ENCODE measurements at regions not wholly inside any gene's neighbourhood (a gene's known extent, or its start where the extent isn't known, plus 50 kb on each side); places are given as distances from the start of the nearest gene placed in this dataset.
"Not testable (repeated sequence)": the region's sequence is repeated elsewhere in the genome, so short reads cannot be mapped to it uniquely, and the experiment has no call there.

GRCh38 chr14:65981192-65981843 lies 504.9 kb upstream of the CCDC196 start:
- ATAC-seq = no peak
- no peaks in the 10 kb centered on the region for H3K4me1 ChIP-seq
- H3K4me3 ChIP-seq = no peak overlapping the region
- no peak overlapping the region for H3K27ac ChIP-seq
- no peak for TF ChIP-seq EP300 (IDR thresholded peaks at IDR 0.05)
- no peak for TF ChIP-seq CTCF (IDR thresholded peaks at IDR 0.05)
- no peak for TF ChIP-seq POLR2AphosphoS5 (IDR thresholded peaks at IDR 0.05)
- no peak for TF ChIP-seq POLR2A (IDR thresholded peaks at IDR 0.05)
- 80 to 84% methylated on average over 2 to 3 of the region's 6 CpGs for WGBS, 2 donors (ENCODE audit: low coverage in 1 of 2)
- H3K27me3 ChIP-seq = no peaks in the 10 kb centered on the region
- H3K9me3 ChIP-seq = peaks cover 0 to 18% (median 0%) of the 10 kb centered on the region in 3 donors
- no peaks in the 10 kb centered on the region for H3K36me3 ChIP-seq

GRCh38 chr14:65986041-65986440 lies 500.1 kb upstream of the CCDC196 start:
- WGBS, 2 donors (ENCODE audit: low coverage in 1 of 2) = 8% methylated on average over 1 of the region's 1 CpG; no CpG with 5 or more reads in 1 of the 2 donors
- Histone ChIP-seq H3K36me3 (no peaks in the 10 kb centered on the region), H3K4me1 (no peaks in the 10 kb centered on the region), H3K4me3 (no peak overlapping the region), H3K9me3 (no peaks in the 10 kb centered on the region), H3K27me3 (no peaks in the 10 kb centered on the region), H3K27ac (no peak overlapping the region)
- TF ChIP-seq POLR2A (IDR thresholded peaks at IDR 0.05) (no peak), POLR2AphosphoS5 (IDR thresholded peaks at IDR 0.05) (no peak), CTCF (IDR thresholded peaks at IDR 0.05) (no peak), EP300 (IDR thresholded peaks at IDR 0.05) (no peak)
- ATAC-seq = no peak

- no peak for ATAC-seq
- Histone ChIP-seq H3K27ac (no peak overlapping the region), H3K36me3 (no peaks in the 10 kb centered on the region), H3K4me1 (no peaks in the 10 kb centered on the region), H3K27me3 (no peaks in the 10 kb centered on the region), H3K9me3 (no peaks in the 10 kb centered on the region), H3K4me3 (no peak overlapping the region)
- TF ChIP-seq CTCF (IDR thresholded peaks at IDR 0.05) (no peak), EP300 (IDR thresholded peaks at IDR 0.05) (no peak), POLR2AphosphoS5 (IDR thresholded peaks at IDR 0.05) (no peak), POLR2A (IDR thresholded peaks at IDR 0.05) (no peak)
Observed at GRCh38 chr14:65989981-65990380, 496.2 kb upstream of the CCDC196 start.

GRCh38 chr14:65991104-65991503 lies 495.1 kb upstream of the CCDC196 start:
- Histone ChIP-seq H3K36me3 (no peaks in the 10 kb centered on the region), H3K9me3 (no peaks in the 10 kb centered on the region), H3K4me3 (no peak overlapping the region), H3K27me3 (no peaks in the 10 kb centered on the region), H3K27ac (no peak overlapping the region), H3K4me1 (no peaks in the 10 kb centered on the region)
- WGBS, 2 donors (ENCODE audit: low coverage in 1 of 2) = 71 to 86% methylated on average over 1 to 2 of the region's 2 CpGs
- no peak for ATAC-seq
- no peak for TF ChIP-seq CTCF (IDR thresholded peaks at IDR 0.05)
- TF ChIP-seq POLR2AphosphoS5 (IDR thresholded peaks at IDR 0.05) = no peak
- no peak for TF ChIP-seq EP300 (IDR thresholded peaks at IDR 0.05)
- TF ChIP-seq POLR2A (IDR thresholded peaks at IDR 0.05) = no peak

- not testable (repeated sequence) for H3K27me3 ChIP-seq, H3K9me3 ChIP-seq, H3K4me3 ChIP-seq, H3K27ac ChIP-seq, H3K4me1 ChIP-seq, H3K36me3 ChIP-seq, ATAC-seq
- WGBS, 2 donors (ENCODE audit: low coverage in 1 of 2) = 55 to 100% methylated on average over 1 of the region's 1 CpG
Observed at GRCh38 chr14:65991935-65992334, 494.2 kb upstream of the CCDC196 start.
